Fibroblast of lung (primary cell): ENCODE measurements at regions not wholly inside any gene's neighbourhood (a gene's known extent, or its start where the extent isn't known, plus 50 kb on each side); places are given as distances from the start of the nearest gene placed in this dataset.

Experiments used
- DNase-seq, 2 donors: peaks; one replicate each; pipeline versions ENCODE4 v3.0.0 to v3.0.0-alpha.2; 2010; ENCODE audit warnings: low read depth in 2 of 2
- H2AFZ ChIP-seq: 2 replicates; pipeline ENCODE4 v1.5.1; 2012; ENCODE audit warnings: low read length, control low read depth, inconsistent platforms
- H3K27ac ChIP-seq: 2 replicates; pipeline ENCODE4 v1.5.1; 2011; ENCODE audit warnings: low read length, control low read depth; ENCODE audit not compliant: insufficient read depth
- H3K27me3 ChIP-seq: 2 replicates; pipeline ENCODE4 v1.5.1; 2011; ENCODE audit warnings: mild to moderate bottlenecking, low read length; ENCODE audit not compliant: control insufficient read depth, insufficient read depth
- H3K36me3 ChIP-seq: 2 replicates; pipeline ENCODE4 v1.5.1; 2011; ENCODE audit warnings: low read length; ENCODE audit not compliant: control insufficient read depth, insufficient read depth
- H3K4me1 ChIP-seq: 2 replicates; pipeline ENCODE4 v1.5.1; 2011; ENCODE audit warnings: low read length; ENCODE audit not compliant: control insufficient read depth, insufficient read depth; ENCODE audit errors: extremely low read depth
- H3K4me2 ChIP-seq: 2 replicates; pipeline ENCODE4 v1.5.1; 2011; ENCODE audit warnings: low read length, control low read depth; ENCODE audit not compliant: insufficient read depth; ENCODE audit errors: extremely low read depth
- H3K4me3 ChIP-seq, 4 experiments: fragments of 200-600 bp in 1 of 4; sonication (generic) in 1 of 4; replicated peaks in 1 of 4; 2 replicates each; pipeline ENCODE4 v1.5.1; 2011 to 2016; ENCODE audit warnings: low read length in 4 of 4, low read depth in 3 of 4, mild to moderate bottlenecking in 3 of 4, control low read depth in 2 of 4, inconsistent platforms in 1 of 4, mixed read lengths in 1 of 4; ENCODE audit not compliant: insufficient read depth in 1 of 4; ENCODE audit errors: control extremely low read depth in 1 of 4
- H3K79me2 ChIP-seq: 2 replicates; pipeline ENCODE4 v1.5.1; 2012; ENCODE audit warnings: mild to moderate bottlenecking, low read length, inconsistent platforms; ENCODE audit not compliant: control insufficient read depth, insufficient read depth
- H3K9ac ChIP-seq: 2 replicates; pipeline ENCODE4 v1.5.1; 2011; ENCODE audit warnings: mild to moderate bottlenecking, low read length, control low read depth; ENCODE audit not compliant: insufficient read depth
- H3K9me3 ChIP-seq: 2 replicates; pipeline ENCODE4 v1.5.1; 2012; ENCODE audit warnings: low read depth, low read length; ENCODE audit not compliant: control insufficient read depth, insufficient read depth
- H4K20me1 ChIP-seq: 2 replicates; pipeline ENCODE4 v1.5.1; 2011; ENCODE audit warnings: low read length; ENCODE audit not compliant: control insufficient read depth, insufficient read depth; ENCODE audit errors: extremely low read depth
- CTCF ChIP-seq, 2 donors: IDR thresholded peaks in 1 of 2; conservative IDR thresholded peaks in 1 of 2; 1 replicate in 1 of 2; 2 replicates in 1 of 2; pipeline ENCODE4 v1.5.1; 2011 to 2012; ENCODE audit warnings: low read length in 2 of 2, control low read depth in 1 of 2, inconsistent platforms in 1 of 2, low read depth in 1 of 2, mild to moderate bottlenecking in 1 of 2
- EZH2 ChIP-seq: IDR thresholded peaks from 2 replicates; pipeline ENCODE4 v1.5.1; 2012; ENCODE audit warnings: low read length, control low read depth, mild to moderate bottlenecking; ENCODE audit errors: missing control alignments

GRCh38 chr2:216575465-216575864 lies 57.8 kb upstream of the IGFBP2 start:
- no peak overlapping the region for H2AFZ ChIP-seq
- no peaks in the 10 kb centered on the region for H4K20me1 ChIP-seq
- H3K27ac ChIP-seq = no peak overlapping the region
- no peak for TF ChIP-seq EZH2
- TF ChIP-seq CTCF (conservative IDR thresholded peaks at IDR 0.05 in 1 of 2, IDR thresholded peaks at IDR 0.05 in 1 of 2; ENCODE audit: low read depth in 1 of 2, low read length in 2 of 2) = no peak
- H3K4me1 ChIP-seq = peaks cover 2% of the 10 kb centered on the region
- no peaks in the 10 kb centered on the region for H3K79me2 ChIP-seq
- no peak overlapping the region for H3K4me3 ChIP-seq
- no peaks in the 10 kb centered on the region for H3K36me3 ChIP-seq
- DNase-seq = no peak
- no peaks in the 10 kb centered on the region for H3K9me3 ChIP-seq
- no peak overlapping the region for H3K9ac ChIP-seq
- peaks cover 3% of the 10 kb centered on the region for H3K27me3 ChIP-seq
- H3K4me2 ChIP-seq = no peak overlapping the region

GRCh38 chr2:216576616-216577015 lies 56.6 kb upstream of the IGFBP2 start:
- Histone ChIP-seq H3K9me3 (no peaks in the 10 kb centered on the region), H3K4me3 (no peak overlapping the region), H3K79me2 (no peaks in the 10 kb centered on the region), H3K9ac (no peak overlapping the region), H3K36me3 (no peaks in the 10 kb centered on the region), H3K4me2 (no peak overlapping the region), H4K20me1 (no peaks in the 10 kb centered on the region), H2AFZ (no peak overlapping the region), H3K4me1 (peaks cover 2% of the 10 kb centered on the region), H3K27me3 (peaks cover 9% of the 10 kb centered on the region), H3K27ac (no peak overlapping the region)
- DNase-seq = no peak
- TF ChIP-seq CTCF (conservative IDR thresholded peaks at IDR 0.05 in 1 of 2, IDR thresholded peaks at IDR 0.05 in 1 of 2; ENCODE audit: low read depth in 1 of 2, low read length in 2 of 2) (no peak), EZH2 (no peak)

- Histone ChIP-seq H3K9me3 (no peaks in the 10 kb centered on the region), H4K20me1 (no peaks in the 10 kb centered on the region), H3K9ac (no peak overlapping the region), H2AFZ (no peak overlapping the region), H3K4me3 (no peak overlapping the region), H3K4me1 (peaks cover under 1% of the 10 kb centered on the region), H3K36me3 (no peaks in the 10 kb centered on the region), H3K27ac (no peak overlapping the region), H3K79me2 (no peaks in the 10 kb centered on the region), H3K4me2 (no peak overlapping the region), H3K27me3 (peaks cover 9% of the 10 kb centered on the region)
- TF ChIP-seq CTCF (conservative IDR thresholded peaks at IDR 0.05 in 1 of 2, IDR thresholded peaks at IDR 0.05 in 1 of 2; ENCODE audit: low read depth in 1 of 2, low read length in 2 of 2) = no peak
- no peak for TF ChIP-seq EZH2
- peak in 1 of 2 donors; percentile 44 for DNase-seq
These were observed 54.9 kb upstream of the IGFBP2 start for GRCh38 chr2:216578325-216578724.
